SU-DHL-6 (cell line): ENCODE measurements at regions not wholly inside any gene's neighbourhood (a gene's known extent, or its start where the extent isn't known, plus 50 kb on each side); places are given as distances from the start of the nearest gene placed in this dataset.

ENCODE experiments used
- CTCF ChIP-seq: fragments of 200-600 bp; sonication (generic); IDR thresholded peaks from one replicate; pipeline ENCODE4 v1.5.1; 2017; ENCODE audit warnings: antibody characterized with exemption, mild to moderate bottlenecking, low read length, moderate library complexity; ENCODE audit not compliant: insufficient read depth, poor library complexity, severe bottlenecking
- EZH2phosphoT487 ChIP-seq: fragments of 200-600 bp; sonication (generic), shearing (Covaris generic); conservative IDR thresholded peaks from 2 replicates; pipeline ENCODE4 v1.6.1; 2018; ENCODE audit warnings: mild to moderate bottlenecking, antibody characterized with exemption, low read length, moderate library complexity, mixed read lengths

GRCh38 chr14:98122527-98122926 is 1149.5 kb downstream of the BCL11B start:
- TF ChIP-seq CTCF: no peak
- TF ChIP-seq EZH2phosphoT487: no peak
